ENCODE measurements at regions not wholly inside any gene's neighbourhood (a gene's known extent, or its start where the extent isn't known, plus 50 kb on each side); places are given as distances from the start of the nearest gene placed in this dataset.
"Not testable (repeated sequence)": the region's sequence is repeated elsewhere in the genome, so short reads cannot be mapped to it uniquely, and the experiment has no call there.

- DNase-seq (ENCODE audit: low read depth in 2 of 2): no peak
Observed at GRCh38 chr15:62320259-62320658, 155.2 kb upstream of the C2CD4B start.

DNA sequence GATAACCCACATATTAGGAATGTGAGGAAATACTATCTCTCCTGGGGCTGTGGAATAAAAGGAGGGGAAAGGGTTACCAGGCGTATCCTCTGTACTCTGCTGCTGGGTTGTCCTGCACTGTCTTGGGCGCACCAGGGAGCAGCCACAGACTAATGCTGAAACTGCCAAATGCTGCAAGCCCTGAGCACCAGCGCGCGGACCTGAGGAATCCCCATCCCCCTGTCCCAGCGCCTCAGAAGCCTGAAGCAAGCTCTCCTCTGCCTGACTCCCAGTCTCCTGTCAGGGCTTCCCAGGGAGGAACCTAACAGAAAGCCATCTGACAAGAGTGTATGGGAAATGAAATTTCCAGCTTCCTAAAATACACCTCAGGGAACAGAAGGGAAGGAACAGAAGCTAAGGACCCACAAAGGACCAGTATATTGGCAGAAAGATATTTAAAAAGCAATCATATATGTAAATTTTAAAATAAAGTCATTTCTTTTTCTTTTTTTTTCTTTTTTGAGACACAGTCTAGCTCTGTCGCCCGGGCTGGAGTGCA, 158.3 kb upstream of the C2CD4B start:
- DNase-seq (ENCODE audit: low read depth in 2 of 2): no peak

DNA sequence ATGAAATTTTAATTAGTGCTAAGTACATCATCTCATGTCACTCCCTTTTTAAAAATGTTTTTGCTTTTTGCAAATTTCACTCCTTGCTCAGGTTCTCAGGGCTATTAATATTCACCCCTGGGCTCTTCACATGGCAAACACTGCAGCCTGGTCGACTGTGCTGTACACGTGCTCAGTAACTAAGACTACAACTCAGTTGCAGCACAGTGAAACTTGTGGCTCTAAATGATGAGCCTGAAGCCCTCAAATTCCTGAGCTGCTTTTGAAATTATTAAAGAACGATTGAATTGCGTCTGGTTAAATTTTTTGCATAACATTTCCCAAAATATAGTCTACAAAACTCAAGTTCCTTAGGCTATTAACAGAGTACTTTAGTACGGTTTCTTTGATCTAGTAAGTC, 159.3 kb upstream of the C2CD4B start:
- no peak for DNase-seq (ENCODE audit: low read depth in 2 of 2)

DNA sequence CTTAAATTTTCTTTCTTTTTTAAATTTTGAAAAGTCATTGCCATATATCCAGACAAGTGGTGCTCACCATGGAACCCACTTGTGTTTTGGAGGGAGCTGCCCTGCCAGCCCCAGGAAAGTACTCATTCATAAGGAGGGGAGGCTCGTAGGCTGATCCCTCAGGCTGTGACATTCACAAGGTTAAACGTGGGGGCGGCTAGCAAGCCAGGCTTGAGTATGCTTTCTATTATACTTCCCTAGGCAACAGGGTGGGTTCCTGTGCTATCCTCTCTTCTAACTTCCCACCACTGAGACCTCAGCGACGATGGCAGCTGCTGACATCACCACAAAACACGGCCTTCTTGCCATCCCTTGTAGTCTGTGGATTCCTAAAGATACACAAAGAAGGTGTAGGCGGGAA, 160.5 kb upstream of the C2CD4B start:
- no peak for DNase-seq (ENCODE audit: low read depth in 2 of 2)

- no peak for DNase-seq (ENCODE audit: low read depth in 2 of 2)
Observed at GRCh38 chr15:62326460-62327011, 161.5 kb upstream of the C2CD4B start.

- no peak for DNase-seq (ENCODE audit: low read depth in 2 of 2)
Observed at GRCh38 chr15:62327406-62327805, 162.3 kb upstream of the C2CD4B start.

DNA sequence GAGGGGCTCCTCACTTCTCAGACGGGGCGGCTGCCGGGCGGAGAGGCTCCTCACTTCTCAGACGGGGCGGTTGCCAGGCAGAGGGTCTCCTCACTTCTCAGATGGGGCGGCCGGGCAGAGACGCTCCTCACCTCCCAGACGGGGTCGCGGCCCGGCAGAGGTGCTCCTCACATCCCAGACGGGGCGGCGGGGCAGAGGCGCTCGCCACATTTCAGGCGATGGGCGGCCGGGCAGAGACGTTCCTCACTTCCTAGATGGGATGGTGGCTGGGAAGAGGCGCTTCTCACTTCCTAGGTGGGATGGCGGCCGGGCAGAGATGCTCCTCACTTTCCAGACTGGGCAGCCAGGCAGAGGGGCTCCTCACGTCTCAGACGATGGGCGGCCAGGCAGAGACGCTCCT, 167.4 kb upstream of the C2CD4B start:
- not testable (repeated sequence) for DNase-seq (ENCODE audit: low read depth in 2 of 2)

GRCh38 chr15:62334536-62334935, 169.5 kb upstream of the C2CD4B start:
- no peak for DNase-seq (ENCODE audit: low read depth in 2 of 2)

DNA sequence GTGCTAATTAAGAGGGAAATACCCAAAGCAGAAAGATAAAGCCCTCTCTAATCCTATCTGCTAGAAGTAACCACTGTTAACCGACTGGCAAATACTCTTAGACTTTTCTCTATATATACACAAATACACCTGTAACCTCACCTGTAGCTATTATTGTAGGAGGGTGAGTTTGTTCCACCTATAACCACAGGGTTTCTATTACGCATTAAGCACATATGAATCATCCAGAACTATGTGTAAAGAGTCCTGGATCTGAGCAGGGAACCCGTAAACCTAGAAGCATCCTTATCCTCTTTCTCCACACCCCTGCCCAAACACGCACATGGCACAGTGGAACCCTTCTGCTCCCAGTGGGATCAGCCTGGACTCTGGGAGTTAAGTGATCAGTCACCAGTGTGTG, 172.8 kb upstream of the C2CD4B start:
- DNase-seq (ENCODE audit: low read depth in 2 of 2): no peak

DNA sequence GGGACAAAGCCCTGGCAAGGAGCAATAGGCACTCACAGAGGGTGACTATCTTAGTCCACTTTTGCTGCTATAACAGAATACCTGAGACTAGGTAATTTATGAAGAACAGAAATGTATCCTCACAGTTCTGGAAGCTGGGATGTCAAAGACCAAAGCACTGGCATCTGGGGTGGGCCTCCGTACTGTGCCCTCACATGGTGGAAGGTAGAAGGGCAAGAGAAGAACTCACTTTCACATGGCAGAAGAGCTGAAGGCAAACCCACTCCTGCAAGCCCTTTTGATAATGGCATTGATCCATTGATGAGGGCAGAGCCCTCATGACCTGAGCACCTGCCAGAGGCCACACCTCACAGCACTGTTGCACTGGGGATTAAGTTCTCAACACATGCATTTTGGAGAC, 173.4 kb upstream of the C2CD4B start:
- no peak for DNase-seq (ENCODE audit: low read depth in 2 of 2)

DNA sequence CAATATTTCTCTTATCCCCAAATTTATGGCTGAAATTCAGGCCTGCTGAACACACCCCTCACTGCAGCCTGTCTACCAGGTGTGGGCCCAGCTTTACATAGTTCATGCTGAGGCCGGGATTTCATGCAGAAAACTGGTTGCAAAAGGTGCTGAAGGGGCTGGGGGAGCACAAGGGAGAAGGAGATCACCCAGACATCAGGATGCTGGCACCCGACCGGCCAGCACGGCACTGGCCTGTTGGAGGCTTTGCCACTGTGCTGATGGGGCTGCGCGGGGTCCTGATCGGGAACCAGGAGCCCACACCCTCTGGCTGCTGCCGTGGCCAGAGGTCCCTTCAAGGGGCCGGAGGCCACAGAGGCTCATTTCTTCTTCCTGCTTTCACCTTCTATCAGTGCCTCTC, 177.9 kb upstream of the C2CD4B start:
- DNase-seq (ENCODE audit: low read depth in 2 of 2): no peak

DNA sequence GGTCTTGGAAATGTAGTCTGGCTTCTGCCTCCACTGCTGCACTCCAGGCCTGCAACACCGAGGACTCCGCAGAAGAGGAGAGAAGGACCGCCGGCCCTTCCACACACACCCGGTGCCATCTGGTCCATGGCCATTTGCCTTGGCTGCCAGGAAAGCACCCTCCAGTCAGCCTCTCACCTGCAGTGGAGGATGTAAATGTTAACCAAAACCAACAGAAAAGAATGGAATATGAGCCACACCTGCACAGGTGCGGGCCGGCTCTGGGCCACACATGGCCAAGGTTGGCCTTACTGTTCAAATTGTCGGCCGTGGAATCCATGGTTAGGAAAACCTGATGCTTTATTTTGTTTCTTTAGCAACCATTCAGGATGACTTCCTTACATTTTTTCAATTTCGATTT, 178.3 kb upstream of the C2CD4B start:
- DNase-seq (ENCODE audit: low read depth in 2 of 2): no peak

DNA sequence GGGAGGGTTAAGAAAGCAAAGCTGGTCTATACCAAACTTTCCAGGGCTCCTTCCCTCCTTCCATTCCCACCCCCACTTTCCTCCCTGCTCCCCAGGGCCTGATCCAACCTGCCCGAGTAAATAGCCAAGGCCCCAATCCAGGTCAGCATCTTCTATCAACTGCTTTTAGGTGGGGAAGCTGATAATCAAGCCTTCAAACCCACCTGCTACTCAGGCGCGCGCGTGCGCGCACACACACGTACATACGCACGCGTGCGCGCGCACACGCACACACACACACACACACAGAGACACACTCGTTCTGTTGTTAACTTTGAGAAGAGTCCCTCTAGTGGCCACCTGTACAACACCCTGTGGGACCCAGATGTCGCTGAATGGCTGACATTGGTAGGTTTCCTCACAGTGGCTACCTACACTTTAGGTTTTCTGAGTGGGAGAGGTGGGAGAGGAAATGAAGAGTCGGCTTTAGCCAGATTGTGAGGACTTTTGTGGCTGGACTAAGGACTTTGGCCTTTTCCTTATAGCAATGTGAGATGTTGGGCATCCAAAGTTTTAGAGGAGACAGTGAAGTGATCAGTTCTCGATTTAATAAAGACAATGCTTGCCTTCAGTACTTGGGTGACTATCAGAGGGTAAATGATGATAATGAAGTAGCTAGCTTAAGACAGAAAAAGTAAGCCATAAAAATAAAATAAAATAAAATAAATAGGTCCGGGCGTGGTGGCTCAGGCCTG, 179.9 kb upstream of the C2CD4B start:
- DNase-seq (ENCODE audit: low read depth in 2 of 2): peak in 1 of 2 donors; percentile 9

GRCh38 chr15:62346168-62346567, 181.1 kb upstream of the C2CD4B start:
- DNase-seq (ENCODE audit: low read depth in 2 of 2): no peak

GRCh38 chr15:62348118-62348517, 183.0 kb upstream of the C2CD4B start:
- no peak for DNase-seq (ENCODE audit: low read depth in 2 of 2)

GRCh38 chr15:62348623-62349022, 183.5 kb upstream of the C2CD4B start:
- no peak for DNase-seq (ENCODE audit: low read depth in 2 of 2)

- no peak for DNase-seq (ENCODE audit: low read depth in 2 of 2)
Observed at GRCh38 chr15:62352817-62353216, 187.7 kb upstream of the C2CD4B start.

- DNase-seq (ENCODE audit: low read depth in 2 of 2): no peak
Observed at GRCh38 chr15:62357431-62357830, 192.3 kb upstream of the C2CD4B start.

- DNase-seq (ENCODE audit: low read depth in 2 of 2): no peak
Observed at GRCh38 chr15:62359416-62359815, 194.3 kb upstream of the C2CD4B start.

DNA sequence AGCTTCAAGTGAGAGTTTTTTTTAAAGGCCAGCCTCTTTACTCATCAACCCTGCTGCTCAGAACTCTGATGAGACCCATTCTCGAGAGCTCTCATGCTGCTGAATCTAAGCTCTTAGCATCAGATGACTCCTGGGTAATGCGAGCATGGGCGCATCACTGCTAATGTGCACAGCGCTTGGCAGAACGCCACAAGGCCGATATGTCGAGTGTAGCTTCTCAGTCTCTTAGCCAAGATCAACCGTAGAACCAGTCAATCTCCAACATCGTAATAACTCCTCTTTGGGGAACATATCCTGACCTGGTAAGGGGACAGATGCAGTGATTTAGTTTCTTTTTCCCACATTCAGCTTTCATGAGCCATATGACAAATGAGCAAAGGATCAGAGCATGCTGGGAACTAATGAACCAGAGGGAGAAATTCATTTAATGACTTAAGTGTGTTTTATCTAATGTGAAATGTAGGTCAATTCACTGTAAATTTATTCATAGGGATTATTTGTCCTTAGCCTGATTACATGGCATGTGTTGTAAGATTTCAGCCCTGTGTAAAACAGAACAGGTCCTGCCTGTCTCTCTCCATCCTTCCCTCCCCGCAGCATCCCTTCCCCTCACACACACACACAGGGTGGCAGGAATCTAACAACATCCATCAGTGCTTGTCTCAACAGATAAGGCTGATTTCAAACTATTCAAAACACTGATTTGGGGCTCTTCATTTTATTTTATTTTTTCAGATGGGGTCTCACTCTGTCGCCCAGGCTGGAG, 195.4 kb upstream of the C2CD4B start:
- DNase-seq (ENCODE audit: low read depth in 2 of 2): no peak

DNA sequence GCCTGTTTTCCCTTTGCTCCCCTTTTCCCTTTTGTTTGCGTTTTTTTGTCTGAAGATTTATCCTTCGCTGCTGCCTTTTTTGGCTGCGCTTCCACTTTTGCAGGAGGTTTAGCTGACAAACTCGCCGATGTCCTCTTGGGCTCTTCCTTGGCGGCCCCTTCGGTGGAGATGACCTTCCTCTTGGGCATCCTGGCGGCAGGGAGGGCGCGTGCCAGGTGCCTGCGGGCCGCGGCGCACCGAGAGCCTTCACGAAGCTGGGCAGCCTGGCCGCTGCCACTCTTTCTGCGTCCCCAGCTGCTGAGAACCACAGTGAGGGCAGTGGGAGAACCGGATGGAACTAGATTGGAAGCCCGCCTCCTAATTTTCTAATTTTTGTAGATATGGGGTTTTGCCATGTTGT, 197.1 kb upstream of the C2CD4B start:
- no peak for DNase-seq (ENCODE audit: low read depth in 2 of 2)

GRCh38 chr15:62362608-62363007, 197.5 kb upstream of the C2CD4B start:
- no peak for DNase-seq (ENCODE audit: low read depth in 2 of 2)

GRCh38 chr15:62363913-62364312, 198.8 kb upstream of the C2CD4B start:
- DNase-seq (ENCODE audit: low read depth in 2 of 2): no peak

Data from stimulated activated CD8-positive, alpha-beta memory T cell treated with anti-CD3 and anti-CD28 coated beads, Interleukin-15, amount 100 ng/mL, for 4 hours (primary cell).